Rectal smooth muscle tissue (tissue), 1 donor: ENCODE measurements at regions not wholly inside any gene's neighbourhood (a gene's known extent, or its start where the extent isn't known, plus 50 kb on each side); places are given as distances from the start of the nearest gene placed in this dataset.

Experiments used
- H3K27ac ChIP-seq: one replicate; pipeline ENCODE4 v1.7.0; 2013; ENCODE audit warnings: low read depth, low read length, inconsistent platforms
- H3K27me3 ChIP-seq: one replicate; pipeline ENCODE4 v1.7.0; 2013; ENCODE audit warnings: low read length; ENCODE audit not compliant: control insufficient read depth, insufficient read depth
- H3K36me3 ChIP-seq: one replicate; pipeline ENCODE4 v1.7.0; 2013; ENCODE audit warnings: low read length; ENCODE audit not compliant: control insufficient read depth, insufficient read depth
- H3K4me1 ChIP-seq: one replicate; pipeline ENCODE4 v1.7.0; 2013; ENCODE audit warnings: low read length; ENCODE audit not compliant: control insufficient read depth, insufficient read depth
- H3K4me3 ChIP-seq: one replicate; pipeline ENCODE4 v1.7.0; 2013; ENCODE audit warnings: low read length
- H3K9ac ChIP-seq: one replicate; pipeline ENCODE4 v1.7.0; 2013; ENCODE audit warnings: low read length

GRCh38 chr12:91331371-91331770, 148.8 kb upstream of the DCN start:
- Histone ChIP-seq H3K4me3 (no peak overlapping the region), H3K27me3 (no peaks in the 10 kb centered on the region), H3K27ac (no peak overlapping the region), H3K4me1 (peaks cover under 1% of the 10 kb centered on the region), H3K36me3 (no peaks in the 10 kb centered on the region), H3K9ac (no peak overlapping the region)

GRCh38 chr12:91328451-91328850, 145.8 kb upstream of the DCN start:
- Histone ChIP-seq H3K4me1 (peaks cover 7% of the 10 kb centered on the region), H3K4me3 (no peak overlapping the region), H3K9ac (no peak overlapping the region), H3K27ac (no peak overlapping the region), H3K27me3 (no peaks in the 10 kb centered on the region), H3K36me3 (no peaks in the 10 kb centered on the region)

- no peak overlapping the region for H3K4me3 ChIP-seq
- no peaks in the 10 kb centered on the region for H3K36me3 ChIP-seq
- no peak overlapping the region for H3K27ac ChIP-seq
- no peak overlapping the region for H3K9ac ChIP-seq
- peaks cover 7% of the 10 kb centered on the region for H3K4me1 ChIP-seq
- no peaks in the 10 kb centered on the region for H3K27me3 ChIP-seq
Observed at GRCh38 chr12:91327889-91328288, 145.3 kb upstream of the DCN start.

- Histone ChIP-seq H3K4me1 (peaks cover 7% of the 10 kb centered on the region), H3K27me3 (no peaks in the 10 kb centered on the region), H3K36me3 (no peaks in the 10 kb centered on the region), H3K9ac (no peak overlapping the region), H3K27ac (peak overlapping the region; percentile 45), H3K4me3 (no peak overlapping the region)
Observed at GRCh38 chr12:91327131-91327530, 144.5 kb upstream of the DCN start.

GRCh38 chr12:91326058-91327027, 143.7 kb upstream of the DCN start:
- no peak overlapping the region for H3K4me3 ChIP-seq
- peaks cover 7% of the 10 kb centered on the region for H3K4me1 ChIP-seq
- no peak overlapping the region for H3K9ac ChIP-seq
- H3K27ac ChIP-seq, result peak overlapping the region; percentile 45
- H3K36me3 ChIP-seq, result no peaks in the 10 kb centered on the region
- no peaks in the 10 kb centered on the region for H3K27me3 ChIP-seq

GRCh38 chr12:91320999-91321398, 138.4 kb upstream of the DCN start:
- Histone ChIP-seq H3K4me1 (peaks cover 5% of the 10 kb centered on the region), H3K27ac (no peak overlapping the region), H3K4me3 (no peak overlapping the region), H3K27me3 (no peaks in the 10 kb centered on the region), H3K36me3 (no peaks in the 10 kb centered on the region), H3K9ac (no peak overlapping the region)

- Histone ChIP-seq H3K9ac (no peak overlapping the region), H3K4me3 (no peak overlapping the region), H3K36me3 (no peaks in the 10 kb centered on the region), H3K4me1 (peaks cover 2% of the 10 kb centered on the region), H3K27me3 (no peaks in the 10 kb centered on the region), H3K27ac (no peak overlapping the region)
Observed at GRCh38 chr12:91319071-91319760, 136.6 kb upstream of the DCN start.

- Histone ChIP-seq H3K4me3 (no peak overlapping the region), H3K9ac (no peak overlapping the region), H3K27ac (no peak overlapping the region), H3K36me3 (no peaks in the 10 kb centered on the region), H3K27me3 (no peaks in the 10 kb centered on the region), H3K4me1 (peaks cover 2% of the 10 kb centered on the region)
Observed at GRCh38 chr12:91317306-91317705, 134.7 kb upstream of the DCN start.

- H3K4me1 ChIP-seq, result peaks cover 2% of the 10 kb centered on the region
- H3K4me3 ChIP-seq, result no peak overlapping the region
- H3K9ac ChIP-seq, result no peak overlapping the region
- no peaks in the 10 kb centered on the region for H3K36me3 ChIP-seq
- no peaks in the 10 kb centered on the region for H3K27me3 ChIP-seq
- no peak overlapping the region for H3K27ac ChIP-seq
Observed at GRCh38 chr12:91316907-91317269, 134.3 kb upstream of the DCN start.

- H3K27ac ChIP-seq, result no peak overlapping the region
- no peak overlapping the region for H3K9ac ChIP-seq
- H3K36me3 ChIP-seq, result no peaks in the 10 kb centered on the region
Observed at GRCh38 chr12:91316161-91316906, 133.7 kb upstream of the DCN start.

GRCh38 chr12:91311081-91311480, 128.5 kb upstream of the DCN start:
- no peak overlapping the region for H3K9ac ChIP-seq
- no peak overlapping the region for H3K4me3 ChIP-seq
- no peaks in the 10 kb centered on the region for H3K36me3 ChIP-seq
- no peaks in the 10 kb centered on the region for H3K27me3 ChIP-seq
- H3K27ac ChIP-seq, result no peak overlapping the region
- H3K4me1 ChIP-seq, result peaks cover 6% of the 10 kb centered on the region

More at GRCh38 chr12:91316161-91316906, 133.7 kb upstream of the DCN start:
- Histone ChIP-seq H3K4me3 (no peak overlapping the region), H3K4me1 (peaks cover 2% of the 10 kb centered on the region), H3K27me3 (no peaks in the 10 kb centered on the region)

GRCh38 chr12:91309450-91309849, 126.8 kb upstream of the DCN start:
- H3K4me3 ChIP-seq, result no peak overlapping the region
- H3K4me1 ChIP-seq, result peaks cover 7% of the 10 kb centered on the region
- H3K9ac ChIP-seq, result no peak overlapping the region
- H3K27me3 ChIP-seq, result no peaks in the 10 kb centered on the region
- no peak overlapping the region for H3K27ac ChIP-seq
- no peaks in the 10 kb centered on the region for H3K36me3 ChIP-seq
